Trophoblast cell (in vitro differentiated cells and primary cell): ENCODE measurements at regions not wholly inside any gene's neighbourhood (a gene's known extent, or its start where the extent isn't known, plus 50 kb on each side); places are given as distances from the start of the nearest gene placed in this dataset.

Experiments
- DNase-seq, 2 donors: peaks; one replicate each; pipeline ENCODE4 v3.0.0-alpha.2; 2016
- H2AFZ ChIP-seq: 2 replicates; pipeline ENCODE4 v1.6.1; 2013; ENCODE audit warnings: low read length, moderate library complexity, mild to moderate bottlenecking; ENCODE audit not compliant: insufficient read depth, poor library complexity
- H2AK5ac ChIP-seq: 2 replicates; pipeline ENCODE4 v1.6.1; 2013; ENCODE audit warnings: mild to moderate bottlenecking, low read length
- H2BK120ac ChIP-seq: 2 replicates; pipeline ENCODE4 v1.6.1; 2013; ENCODE audit warnings: low read length, mild to moderate bottlenecking, moderate library complexity; ENCODE audit not compliant: insufficient read depth, poor library complexity
- H2BK12ac ChIP-seq: 2 replicates; pipeline ENCODE4 v1.6.1; 2013; ENCODE audit warnings: mild to moderate bottlenecking, low read length, moderate library complexity
- H2BK5ac ChIP-seq: 2 replicates; pipeline ENCODE4 v1.6.1; 2013; ENCODE audit warnings: low read length, low read depth, moderate library complexity, mild to moderate bottlenecking; ENCODE audit not compliant: poor library complexity
- H3K14ac ChIP-seq: 2 replicates; pipeline ENCODE4 v1.6.1; 2013; ENCODE audit warnings: mild to moderate bottlenecking, low read length
- H3K18ac ChIP-seq: 2 replicates; pipeline ENCODE4 v1.6.1; 2013; ENCODE audit warnings: mild to moderate bottlenecking, low read length
- H3K23ac ChIP-seq: 2 replicates; pipeline ENCODE4 v1.6.1; 2013; ENCODE audit warnings: low read length
- H3K27ac ChIP-seq: 2 replicates; pipeline ENCODE4 v1.5.1; 2013; ENCODE audit warnings: low read depth, mild to moderate bottlenecking, inconsistent platforms, low read length, moderate library complexity
- H3K27me3 ChIP-seq: 2 replicates; pipeline ENCODE4 v1.6.1; 2013; ENCODE audit warnings: inconsistent platforms, mild to moderate bottlenecking, low read length, moderate library complexity; ENCODE audit not compliant: insufficient read depth
- H3K36me3 ChIP-seq, 2 experiments: 1 replicate in 1 of 2; 2 replicates in 1 of 2; pipeline ENCODE4 v1.6.1; 2013; ENCODE audit warnings: low read length in 2 of 2, mild to moderate bottlenecking in 2 of 2, moderate library complexity in 1 of 2; ENCODE audit not compliant: insufficient read depth in 2 of 2, control insufficient read depth in 1 of 2
- H3K4ac ChIP-seq: 2 replicates; pipeline ENCODE4 v1.6.1; 2013; ENCODE audit warnings: low read depth, mild to moderate bottlenecking, low read length, moderate library complexity
- H3K4me1 ChIP-seq, 2 experiments: 1 replicate in 1 of 2; 2 replicates in 1 of 2; pipeline ENCODE4 v1.6.1; 2013; ENCODE audit warnings: low read length in 2 of 2, mild to moderate bottlenecking in 2 of 2, moderate library complexity in 1 of 2; ENCODE audit not compliant: insufficient read depth in 2 of 2, control insufficient read depth in 1 of 2
- H3K4me2 ChIP-seq: 2 replicates; pipeline ENCODE4 v1.6.1; 2013; ENCODE audit warnings: inconsistent platforms, mild to moderate bottlenecking, low read length, moderate library complexity
- H3K4me3 ChIP-seq: 2 replicates; pipeline ENCODE4 v1.5.1; 2013; ENCODE audit warnings: mild to moderate bottlenecking, low read depth, low read length, inconsistent platforms
- H3K79me1 ChIP-seq: one replicate; pipeline ENCODE4 v1.6.1; 2013; ENCODE audit warnings: low read length
- H3K79me2 ChIP-seq: 2 replicates; pipeline ENCODE4 v1.6.1; 2013; ENCODE audit warnings: low read length, mild to moderate bottlenecking; ENCODE audit not compliant: control insufficient read depth, insufficient read depth, poor library complexity
- H3K9ac ChIP-seq: 2 replicates; pipeline ENCODE4 v1.6.1; 2013; ENCODE audit warnings: mild to moderate bottlenecking, low read length
- H3K9me3 ChIP-seq: 2 replicates; pipeline ENCODE4 v1.6.1; 2013; ENCODE audit warnings: low read depth, mild to moderate bottlenecking, control low read depth, inconsistent platforms, low read length; ENCODE audit not compliant: insufficient read depth
- H4K12ac ChIP-seq: 2 replicates; pipeline ENCODE4 v1.6.1; 2013; ENCODE audit warnings: low read depth, mild to moderate bottlenecking, low read length, moderate library complexity
- H4K8ac ChIP-seq: 2 replicates; pipeline ENCODE4 v1.6.1; 2013; ENCODE audit warnings: low read depth, mild to moderate bottlenecking, low read length, moderate library complexity
- H4K91ac ChIP-seq: one replicate; pipeline ENCODE4 v1.6.1; 2013; ENCODE audit warnings: low read depth, mild to moderate bottlenecking, low read length, moderate library complexity
- WGBS: extraction: QIAGEN DNeasy Blood & Tissue Kit; methylation state at CpG from one replicate; pipeline ENCODE4 v1.1.7; 2013; ENCODE audit warnings: missing lambda C conversion rate; ENCODE audit not compliant: insufficient read length, insufficient coverage; ENCODE audit errors: extremely low coverage; 5-methylcytosine and 5-hydroxymethylcytosine counted together

DNA sequence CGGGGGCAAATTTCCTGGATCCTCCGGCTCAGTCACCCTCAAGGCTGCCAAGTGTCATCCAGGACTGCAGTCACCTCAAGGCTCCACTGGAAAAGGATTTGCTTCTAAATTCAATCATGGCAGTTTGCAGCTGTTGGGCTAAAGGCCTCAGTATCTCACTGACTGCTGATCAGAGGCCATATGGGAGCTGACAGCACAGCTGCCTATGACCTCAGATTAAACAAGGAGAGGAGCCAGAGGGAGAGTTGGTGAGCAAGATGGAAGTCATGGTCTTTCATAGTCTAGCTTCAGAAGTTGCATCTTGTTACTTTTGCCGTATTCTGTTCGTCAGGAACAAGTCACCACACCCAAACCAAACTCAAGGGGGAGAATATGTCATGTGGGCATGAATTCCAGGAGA lies 849.7 kb downstream of the UQCRFS1 start:
- no CpG with 5 or more reads among the region's 4 CpGs for WGBS
- H3K79me1 ChIP-seq, result no peaks in the 10 kb centered on the region
- no peaks in the 10 kb centered on the region for H3K4me1 ChIP-seq
- H3K27me3 ChIP-seq, result no peaks in the 10 kb centered on the region
- H4K91ac ChIP-seq, result no peak overlapping the region
- H2BK120ac ChIP-seq, result no peak overlapping the region
- no peak overlapping the region for H4K8ac ChIP-seq
- DNase-seq, result no peak
- H4K12ac ChIP-seq, result no peak overlapping the region
- no peak overlapping the region for H3K23ac ChIP-seq
- no peak overlapping the region for H3K4me2 ChIP-seq
- no peak overlapping the region for H3K4ac ChIP-seq
- H3K9me3 ChIP-seq, result no peaks in the 10 kb centered on the region
- no peak overlapping the region for H3K18ac ChIP-seq
- no peak overlapping the region for H2AK5ac ChIP-seq
- no peak overlapping the region for H3K9ac ChIP-seq
- no peak overlapping the region for H3K14ac ChIP-seq
- no peak overlapping the region for H2AFZ ChIP-seq
- H2BK5ac ChIP-seq, result no peak overlapping the region
- H2BK12ac ChIP-seq, result no peak overlapping the region
- H3K27ac ChIP-seq, result no peak overlapping the region
- no peaks in the 10 kb centered on the region for H3K36me3 ChIP-seq
- H3K79me2 ChIP-seq, result no peaks in the 10 kb centered on the region
- H3K4me3 ChIP-seq, result no peak overlapping the region

DNA sequence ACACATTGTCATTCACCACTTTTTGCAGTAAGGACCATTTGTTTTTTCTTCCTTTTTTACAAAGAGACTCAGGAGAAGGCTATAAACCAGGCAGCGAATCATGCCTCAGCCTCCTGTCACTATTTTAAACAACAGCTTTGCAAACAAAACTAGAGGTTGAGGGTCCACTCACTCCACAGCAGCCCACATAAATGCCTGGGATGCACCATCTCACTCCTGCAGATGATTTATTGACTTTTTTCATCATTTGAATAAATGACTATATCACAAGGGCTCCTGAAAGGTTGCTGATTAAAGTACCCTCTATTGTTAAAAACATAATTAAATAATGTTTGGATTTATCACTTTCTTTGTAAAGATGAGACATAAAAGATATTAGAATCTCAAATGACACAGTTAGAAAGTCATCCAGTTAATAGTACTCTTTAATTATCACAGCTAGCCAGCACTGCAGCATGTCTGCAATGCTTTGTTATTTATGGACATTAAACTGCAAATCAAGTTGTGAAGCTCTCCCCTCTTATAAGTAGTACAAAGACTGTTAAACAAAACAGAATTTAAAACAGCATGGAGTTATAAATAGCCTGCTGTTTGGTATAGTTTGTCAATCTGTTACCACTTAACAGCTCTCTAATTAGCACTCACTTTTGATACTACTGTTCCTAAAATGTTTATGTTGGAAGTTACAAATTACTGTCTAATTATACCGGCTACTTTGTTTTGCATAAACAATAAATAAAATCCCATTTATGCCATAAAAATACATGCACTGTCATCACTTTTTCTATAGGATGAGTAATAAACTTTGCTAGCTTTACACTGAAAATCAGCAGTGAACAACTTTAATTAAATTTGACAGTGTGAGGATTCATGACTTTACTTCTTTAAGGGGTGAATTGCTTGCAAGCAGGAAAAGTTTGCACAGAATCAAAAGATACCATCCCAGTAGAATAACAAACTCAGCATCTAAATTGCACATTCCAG lies 853.2 kb downstream of the UQCRFS1 start:
- H4K91ac ChIP-seq, result no peak overlapping the region
- H3K9me3 ChIP-seq, result no peaks in the 10 kb centered on the region
- H3K79me2 ChIP-seq, result no peaks in the 10 kb centered on the region
- no peak for DNase-seq
- no peak overlapping the region for H2BK5ac ChIP-seq
- no peak overlapping the region for H3K14ac ChIP-seq
- no peak overlapping the region for H3K4ac ChIP-seq
- H3K79me1 ChIP-seq, result no peaks in the 10 kb centered on the region
- H4K8ac ChIP-seq, result no peak overlapping the region
- no peak overlapping the region for H3K4me3 ChIP-seq
- no peak overlapping the region for H2AK5ac ChIP-seq
- no peaks in the 10 kb centered on the region for H3K36me3 ChIP-seq
- H4K12ac ChIP-seq, result no peak overlapping the region
- H2AFZ ChIP-seq, result no peak overlapping the region
- no CpG with 5 or more reads among the region's 2 CpGs for WGBS
- H3K27me3 ChIP-seq, result no peaks in the 10 kb centered on the region
- H3K4me2 ChIP-seq, result no peak overlapping the region
- no peak overlapping the region for H2BK12ac ChIP-seq
- H3K18ac ChIP-seq, result no peak overlapping the region
- H3K27ac ChIP-seq, result no peak overlapping the region
- H3K4me1 ChIP-seq, result no peaks in the 10 kb centered on the region
- H3K9ac ChIP-seq, result no peak overlapping the region
- no peak overlapping the region for H2BK120ac ChIP-seq
- H3K23ac ChIP-seq, result no peak overlapping the region

DNA sequence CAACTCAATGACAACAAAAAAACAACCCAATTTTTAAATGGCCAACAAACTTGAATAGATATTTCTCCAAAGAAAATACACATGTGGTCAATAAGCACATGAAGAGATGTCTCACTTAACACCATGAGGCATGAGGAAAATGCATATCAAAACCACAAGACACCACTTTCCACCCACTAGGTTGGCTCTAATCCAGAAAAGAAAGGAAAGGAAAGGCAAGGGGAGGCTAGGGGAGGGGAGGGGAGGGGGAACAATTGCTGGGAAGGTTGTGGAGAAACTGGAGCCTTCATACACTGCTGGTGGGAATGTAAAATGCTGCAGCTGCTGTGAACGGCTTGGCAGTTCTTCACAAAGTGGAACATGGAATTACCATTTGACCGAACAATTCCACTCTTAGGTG lies 854.3 kb downstream of the UQCRFS1 start:
- H2BK12ac ChIP-seq, result no peak overlapping the region
- no peak overlapping the region for H2BK5ac ChIP-seq
- no peak overlapping the region for H2AFZ ChIP-seq
- no peak overlapping the region for H3K9ac ChIP-seq
- WGBS, result no CpG with 5 or more reads among the region's 2 CpGs
- H2AK5ac ChIP-seq, result no peak overlapping the region
- H3K18ac ChIP-seq, result no peak overlapping the region
- H3K79me2 ChIP-seq, result no peaks in the 10 kb centered on the region
- H2BK120ac ChIP-seq, result no peak overlapping the region
- no peaks in the 10 kb centered on the region for H3K36me3 ChIP-seq
- no peak overlapping the region for H3K27ac ChIP-seq
- no peak overlapping the region for H3K4me2 ChIP-seq
- no peak overlapping the region for H3K23ac ChIP-seq
- no peaks in the 10 kb centered on the region for H3K27me3 ChIP-seq
- no peak overlapping the region for H4K12ac ChIP-seq
- H3K4ac ChIP-seq, result no peak overlapping the region
- H3K14ac ChIP-seq, result no peak overlapping the region
- no peak overlapping the region for H3K4me3 ChIP-seq
- H4K91ac ChIP-seq, result no peak overlapping the region
- no peak overlapping the region for H4K8ac ChIP-seq
- DNase-seq, result no peak
- no peaks in the 10 kb centered on the region for H3K9me3 ChIP-seq
- no peaks in the 10 kb centered on the region for H3K4me1 ChIP-seq
- no peaks in the 10 kb centered on the region for H3K79me1 ChIP-seq

DNA sequence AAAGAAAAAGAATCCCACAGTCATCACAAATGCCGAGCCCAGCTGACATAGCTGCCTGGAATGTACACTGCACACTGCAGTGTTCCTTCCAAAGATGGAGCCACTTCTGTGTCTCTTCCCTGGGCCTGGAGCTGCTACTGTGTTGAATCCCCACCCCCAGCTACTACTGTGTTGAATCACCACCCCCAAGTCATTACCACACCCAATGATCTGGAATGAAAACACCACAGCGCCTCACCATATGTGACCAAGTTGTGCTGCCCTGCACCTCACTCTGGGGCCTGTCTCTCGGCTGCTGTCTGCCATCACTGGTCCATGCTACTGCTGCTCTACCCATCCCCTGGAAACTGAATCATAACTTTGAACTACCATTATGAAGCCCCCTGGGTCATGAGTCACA lies 861.2 kb downstream of the UQCRFS1 start:
- WGBS, result no CpG with 5 or more reads among the region's 3 CpGs
- Histone ChIP-seq H3K4ac (no peak overlapping the region), H4K91ac (no peak overlapping the region), H2AFZ (no peak overlapping the region), H2BK5ac (no peak overlapping the region), H3K14ac (no peak overlapping the region), H2BK120ac (no peak overlapping the region), H3K18ac (no peak overlapping the region), H3K23ac (no peak overlapping the region), H4K8ac (no peak overlapping the region), H2BK12ac (no peak overlapping the region), H3K79me2 (no peaks in the 10 kb centered on the region), H3K4me3 (no peak overlapping the region), H3K9ac (no peak overlapping the region), H3K27me3 (no peaks in the 10 kb centered on the region), H3K4me2 (no peak overlapping the region), H3K36me3 (no peaks in the 10 kb centered on the region), H3K9me3 (no peaks in the 10 kb centered on the region), H4K12ac (no peak overlapping the region), H3K27ac (no peak overlapping the region), H3K79me1 (no peaks in the 10 kb centered on the region), H2AK5ac (no peak overlapping the region), H3K4me1 (no peaks in the 10 kb centered on the region)
- no peak for DNase-seq
